COLO668 (cell line): ENCODE measurements at regions not wholly inside any gene's neighbourhood (a gene's known extent, or its start where the extent isn't known, plus 50 kb on each side); places are given as distances from the start of the nearest gene placed in this dataset.

Experiments used
- DNase-seq: peaks from one replicate; lab custom pipeline; 2025; ENCODE audit not compliant: unreplicated experiment; lab: John Stamatoyannopoulos, UW

DNA sequence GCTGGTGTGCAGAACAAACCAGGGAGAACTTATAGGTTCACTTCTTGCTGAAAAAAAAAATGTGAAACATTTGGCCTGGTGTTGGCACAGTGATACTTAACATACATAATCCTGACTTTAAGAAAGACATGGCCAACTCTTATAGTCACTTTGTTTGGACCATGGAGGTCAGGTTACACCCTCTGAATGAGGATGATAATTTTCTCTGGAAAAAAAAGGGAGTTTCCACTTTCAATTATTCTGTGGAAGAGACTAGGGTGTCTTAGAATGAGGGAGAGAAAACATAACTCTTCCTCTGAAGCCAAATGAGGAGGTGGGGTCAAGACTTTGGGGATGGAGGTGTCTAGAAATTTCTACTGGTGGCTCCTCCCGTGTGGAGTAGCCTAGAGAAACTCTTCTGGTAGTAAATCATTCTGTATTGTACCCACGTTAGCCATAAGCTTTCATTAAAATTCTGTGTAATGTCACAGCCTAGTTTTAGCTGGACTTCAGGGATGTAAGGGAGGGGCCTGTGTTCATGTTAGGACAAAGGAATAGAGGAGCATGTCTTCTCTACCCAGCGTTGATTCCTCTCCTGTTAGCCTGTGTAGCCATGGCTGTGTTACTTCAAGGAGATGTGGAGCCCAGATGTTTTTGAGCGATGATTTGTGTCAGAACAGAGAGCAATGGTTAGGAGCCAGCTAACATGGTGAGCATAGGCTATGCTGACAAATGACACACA is 328.3 kb downstream of the GPAT3 start:
- no peak for DNase-seq

GRCh38 chr4:83862471-83862870 is 326.6 kb downstream of the GPAT3 start:
- DNase-seq = no peak

- DNase-seq = no peak
These were observed 324.3 kb downstream of the GPAT3 start for GRCh38 chr4:83860200-83860599.

- DNase-seq = no peak
These were observed 322.2 kb downstream of the GPAT3 start for GRCh38 chr4:83858131-83858530.

DNA sequence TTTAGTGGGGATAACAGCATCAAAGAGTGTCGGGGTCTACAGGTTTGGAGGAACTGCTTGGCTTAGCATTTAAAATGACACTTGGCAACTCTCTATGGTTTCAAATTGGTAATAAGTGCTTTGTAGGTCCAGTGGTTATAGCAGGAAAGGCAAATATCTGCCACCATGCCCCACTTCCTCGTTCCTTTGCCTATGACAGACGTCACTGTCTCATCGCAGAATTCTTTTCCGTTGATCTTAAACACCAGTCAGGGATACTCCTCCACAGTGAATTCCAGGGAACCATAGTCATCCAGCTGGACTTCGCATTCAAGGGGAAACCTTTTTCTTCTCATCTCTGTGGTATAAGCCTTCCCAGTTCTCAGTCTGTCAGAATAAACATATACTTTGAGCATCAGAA is 319.1 kb downstream of the GPAT3 start:
- DNase-seq = no peak

DNA sequence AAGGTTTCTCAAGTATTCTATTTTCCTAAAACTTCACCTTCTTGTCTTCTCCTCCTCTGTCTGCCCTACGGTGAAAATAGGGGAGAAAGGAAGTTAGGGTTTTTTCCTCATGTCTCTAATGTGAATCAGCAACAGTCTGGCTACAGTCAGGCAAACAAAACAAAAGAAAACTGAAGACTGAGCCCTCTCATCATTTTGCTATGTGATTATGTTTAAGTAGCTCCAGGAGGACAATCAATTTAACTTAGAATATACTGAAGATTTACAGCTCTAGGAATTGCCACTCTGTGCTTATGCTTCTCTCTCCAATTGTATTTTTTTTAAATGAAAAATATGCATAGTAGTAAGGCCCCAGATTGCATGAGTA is 316.2 kb downstream of the GPAT3 start:
- no peak for DNase-seq

- no peak for DNase-seq
These were observed 315.6 kb downstream of the GPAT3 start for GRCh38 chr4:83851261-83852084.

- no peak for DNase-seq
These were observed 314.5 kb downstream of the GPAT3 start for GRCh38 chr4:83850435-83850834.

DNA sequence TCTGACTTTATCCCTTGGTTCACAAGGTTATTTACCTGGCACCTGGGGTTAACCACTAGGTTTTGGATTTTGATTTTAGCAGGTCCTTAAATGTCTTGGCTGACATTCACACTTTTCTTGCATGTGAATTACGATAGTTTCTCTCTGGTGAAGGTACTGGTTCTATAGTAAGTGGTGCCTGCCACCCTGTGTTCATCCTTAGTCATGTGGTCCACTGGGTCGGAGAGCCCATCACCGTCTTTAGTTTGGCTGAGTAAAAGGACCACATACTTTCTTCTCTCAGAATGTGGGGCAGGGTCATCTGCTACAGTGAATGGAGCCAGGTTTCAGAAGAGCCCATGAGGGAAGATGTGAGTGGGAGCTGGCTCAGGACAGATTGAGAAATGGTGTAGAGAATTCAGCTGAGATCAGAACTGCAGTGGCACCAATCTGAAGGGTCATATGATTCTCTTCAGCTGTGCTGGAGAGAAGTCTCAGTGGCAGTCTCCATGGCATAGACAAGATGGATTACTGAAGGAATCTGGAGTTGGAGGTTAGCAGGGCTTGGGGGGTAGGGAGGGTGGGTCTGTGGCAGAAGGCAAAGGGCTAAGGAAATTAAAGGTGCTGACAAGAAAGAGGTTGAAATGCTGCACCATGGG is 310.4 kb downstream of the GPAT3 start:
- DNase-seq = no peak

DNA sequence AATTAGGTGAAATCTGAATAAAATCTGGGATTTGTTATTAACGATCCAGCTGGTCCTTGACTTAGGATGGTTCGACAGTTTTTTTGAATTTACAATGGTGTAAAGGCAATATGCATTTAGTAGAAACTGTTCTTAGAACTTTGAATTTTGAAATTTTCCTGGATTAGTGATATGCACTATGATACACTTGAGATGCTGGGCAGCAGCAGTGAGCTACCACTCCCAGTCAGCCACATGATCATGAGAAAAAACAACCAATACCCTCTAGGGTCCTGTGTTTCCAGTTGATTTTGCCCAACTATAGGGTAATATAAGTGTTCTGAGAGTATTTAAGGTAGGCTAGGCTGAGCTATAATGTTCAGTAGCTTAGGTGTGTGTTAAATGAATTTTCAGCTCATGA is 303.7 kb downstream of the GPAT3 start:
- no peak for DNase-seq

GRCh38 chr4:83837614-83838308 is 301.9 kb downstream of the GPAT3 start:
- DNase-seq = no peak

DNA sequence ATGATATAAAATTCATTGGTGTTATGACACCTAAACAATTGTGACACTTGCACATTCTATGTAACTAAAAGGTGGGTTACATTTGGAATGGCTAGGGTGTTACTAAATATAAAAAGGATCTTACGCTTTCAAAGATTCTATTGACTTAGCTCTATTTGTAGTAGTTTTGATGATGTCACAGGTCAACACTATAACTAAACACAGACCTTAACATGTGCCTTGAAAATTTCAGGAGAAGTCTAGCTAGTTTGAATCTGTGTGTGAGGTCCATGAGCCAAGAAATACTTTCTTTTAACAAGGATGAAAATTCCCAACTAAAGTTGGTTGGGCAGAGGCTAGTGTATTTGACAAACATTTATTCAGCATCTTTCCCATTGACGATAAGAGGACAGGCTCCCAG is 298.0 kb downstream of the GPAT3 start:
- DNase-seq = no peak

DNA sequence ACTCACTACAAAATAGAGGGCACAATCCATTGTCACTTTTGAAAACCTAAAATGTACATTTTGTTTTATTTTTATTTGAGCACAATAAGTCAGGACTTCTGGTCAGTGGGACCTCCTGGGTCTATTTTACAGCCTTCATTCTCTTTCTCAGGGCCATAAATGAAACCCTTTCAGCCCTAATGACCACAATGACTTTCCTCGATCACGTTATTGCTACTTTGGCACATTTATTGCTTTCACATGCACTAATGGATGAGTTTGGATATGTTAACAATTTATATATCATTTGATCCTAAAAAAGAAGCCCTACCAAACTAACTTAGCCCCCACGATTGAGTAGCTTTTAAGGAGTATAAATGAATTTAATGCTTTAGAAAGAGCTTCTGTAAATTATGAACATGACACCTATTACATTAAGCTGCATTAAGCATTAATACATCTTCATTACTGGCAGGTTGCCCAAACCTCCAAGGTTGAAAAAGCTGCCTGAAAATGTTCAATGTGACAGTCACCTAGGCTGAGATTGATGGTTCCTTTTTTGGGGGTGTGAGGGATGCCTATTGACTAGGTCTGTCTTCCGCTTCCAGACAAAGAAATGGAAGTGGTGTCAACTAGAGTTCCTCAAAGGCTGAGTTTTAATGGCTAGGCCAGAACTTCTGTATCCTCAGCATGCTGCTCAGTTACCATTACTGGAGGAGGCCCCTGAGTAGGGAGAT is 296.4 kb downstream of the GPAT3 start:
- DNase-seq = no peak

GRCh38 chr4:83831588-83831987 is 295.7 kb downstream of the GPAT3 start:
- no peak for DNase-seq

DNA sequence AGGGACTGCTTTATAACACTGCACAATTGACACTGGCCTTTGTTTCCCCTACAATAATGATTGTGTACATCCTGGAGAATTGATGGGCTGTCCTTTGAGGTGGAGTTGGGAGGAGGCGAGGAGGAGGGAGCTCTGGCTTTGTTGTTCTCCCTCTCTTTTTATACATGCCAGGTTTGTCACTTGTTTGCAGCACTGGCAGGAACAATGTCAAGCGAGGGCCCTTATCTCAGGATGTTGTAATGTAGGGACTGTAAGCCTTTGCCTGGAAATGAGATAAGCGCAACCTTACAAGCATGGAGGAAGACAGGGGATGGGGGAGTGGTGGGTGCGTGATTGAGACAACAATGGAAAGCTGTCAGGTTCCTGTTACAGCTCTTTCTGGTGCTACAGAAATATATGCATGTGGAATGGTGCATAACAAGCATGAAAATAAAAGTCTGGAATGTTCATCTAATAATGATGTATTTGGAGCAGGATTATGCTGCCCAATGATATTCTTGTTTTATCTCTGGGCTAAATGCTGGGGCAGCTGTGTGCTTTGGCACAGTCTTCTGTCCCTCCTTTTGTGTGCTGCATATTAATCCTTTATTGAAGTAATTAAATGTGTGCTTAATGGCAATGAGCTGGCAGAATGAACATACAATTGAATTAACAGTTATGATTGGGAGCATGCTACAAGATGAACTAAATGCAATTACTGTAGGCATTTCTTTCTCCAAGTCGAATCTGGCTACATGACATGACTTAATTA is 294.4 kb downstream of the GPAT3 start:
- DNase-seq = no peak

DNA sequence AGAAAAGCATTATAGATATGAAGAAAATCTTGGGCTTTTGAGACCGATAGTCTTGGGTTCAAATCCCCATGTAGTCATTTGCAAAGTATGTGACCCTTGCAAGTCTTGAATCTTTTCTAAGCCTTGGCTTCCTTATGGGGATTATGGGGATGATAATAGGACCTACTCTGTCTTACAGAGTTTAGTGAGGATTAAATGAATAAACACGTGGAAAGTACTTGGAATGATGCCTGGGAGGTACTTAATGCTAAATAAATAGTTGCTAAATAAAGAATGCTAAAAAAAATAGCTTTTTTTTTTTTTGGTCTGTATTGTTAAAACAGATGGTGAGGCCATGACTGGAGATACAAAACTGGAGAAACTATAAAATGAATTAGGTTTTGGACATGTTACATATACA is 292.7 kb downstream of the GPAT3 start:
- DNase-seq = no peak

DNA sequence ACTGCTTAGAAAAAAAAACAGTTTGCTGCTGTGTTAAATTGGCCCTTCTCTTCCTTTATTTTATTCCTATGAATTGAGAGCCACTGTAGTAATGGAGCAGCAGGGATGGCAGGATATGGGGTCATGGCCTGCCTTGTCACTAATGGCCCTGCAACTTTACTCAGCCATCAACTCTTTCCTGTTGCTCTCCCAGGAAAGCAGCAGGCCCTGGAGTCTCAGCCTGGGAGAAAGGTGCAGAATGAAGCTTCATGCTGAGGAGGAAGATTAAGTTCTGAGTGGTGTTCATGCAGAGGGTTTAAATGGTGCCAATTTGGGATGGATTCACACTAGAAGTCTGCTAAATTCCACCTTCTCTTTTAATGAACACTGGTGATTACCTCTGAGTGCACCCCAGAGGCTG is 285.6 kb downstream of the GPAT3 start:
- no peak for DNase-seq

DNA sequence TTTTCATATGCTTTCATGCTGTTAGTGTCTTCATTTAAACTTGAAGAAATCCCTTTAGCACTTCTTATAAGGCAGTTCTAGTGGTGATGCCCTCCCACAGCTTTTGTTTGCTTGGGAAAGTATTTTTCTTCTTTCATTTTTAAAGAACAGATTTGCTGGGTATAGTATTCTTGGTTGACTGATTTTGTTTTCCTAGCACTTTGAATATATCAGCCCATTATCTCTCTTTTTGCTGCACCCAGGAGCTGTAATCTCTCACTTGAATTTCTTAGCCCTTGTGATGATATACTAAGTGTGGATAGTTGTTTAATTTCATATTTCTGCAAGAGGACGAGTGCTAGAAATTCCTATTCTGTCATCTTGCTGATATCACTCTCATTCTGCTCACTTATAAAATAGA is 283.7 kb downstream of the GPAT3 start:
- DNase-seq = no peak

DNA sequence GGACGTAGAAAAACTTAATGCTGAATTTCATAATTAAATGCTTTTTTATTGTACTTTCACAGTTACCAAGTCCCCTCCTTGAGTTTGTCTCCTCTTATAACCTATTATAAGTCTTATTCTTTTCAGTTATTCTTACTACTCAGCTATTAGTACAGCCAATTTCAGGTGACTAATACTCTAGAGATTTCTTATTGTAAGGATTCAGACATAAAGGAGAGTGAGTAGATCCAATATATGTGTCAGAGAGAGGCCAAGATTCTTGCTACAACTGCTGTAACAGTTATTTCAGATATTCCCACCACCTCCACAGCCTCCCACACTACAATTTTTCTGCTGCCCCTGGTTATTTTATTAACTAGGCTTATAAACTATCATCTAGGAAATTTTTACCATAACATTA is 274.5 kb downstream of the GPAT3 start:
- DNase-seq = no peak

DNA sequence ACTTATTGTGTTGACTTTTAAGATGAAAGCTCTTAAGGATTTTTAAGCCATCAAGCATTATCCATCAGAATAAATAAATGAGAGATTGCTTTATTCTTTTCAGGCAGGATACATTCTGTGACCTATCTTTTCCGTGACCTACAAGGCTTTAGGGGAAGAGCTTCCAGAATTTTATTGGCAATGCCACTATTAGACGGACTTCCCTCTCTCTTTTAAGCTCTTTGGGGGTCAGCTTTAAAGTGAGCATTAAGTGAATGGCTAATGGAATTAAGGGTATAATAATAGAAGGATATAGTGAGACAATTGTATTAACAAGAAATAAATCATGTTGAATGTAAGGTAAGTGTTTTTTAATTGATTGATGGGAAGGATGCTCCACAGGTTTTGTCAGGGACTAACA is 273.7 kb downstream of the GPAT3 start:
- no peak for DNase-seq
